Ovary (tissue), 3 donors: ENCODE measurements at regions not wholly inside any gene's neighbourhood (a gene's known extent, or its start where the extent isn't known, plus 50 kb on each side); places are given as distances from the start of the nearest gene placed in this dataset.

Experiments used
- POLR2A ChIP-seq: fragments of 450-650 bp; IDR thresholded peaks from one replicate; pipeline ENCODE4 v1.6.1; 2017; ENCODE audit warnings: antibody characterized with exemption, mild to moderate bottlenecking, moderate library complexity
- TF ChIP-seq, protein P1 (sequence below), 3 donors: fragments of 450-650 bp in 2 of 3; fragments of 200-600 bp in 1 of 3; IDR thresholded peaks; one replicate each; pipeline versions ENCODE4 v1.5.1 to v1.8.0; 2016 to 2022; ENCODE audit warnings: antibody characterized with exemption in 3 of 3, mild to moderate bottlenecking in 1 of 3
- donor health status: DM: no; HTN: no; CAD: no.

DNA sequence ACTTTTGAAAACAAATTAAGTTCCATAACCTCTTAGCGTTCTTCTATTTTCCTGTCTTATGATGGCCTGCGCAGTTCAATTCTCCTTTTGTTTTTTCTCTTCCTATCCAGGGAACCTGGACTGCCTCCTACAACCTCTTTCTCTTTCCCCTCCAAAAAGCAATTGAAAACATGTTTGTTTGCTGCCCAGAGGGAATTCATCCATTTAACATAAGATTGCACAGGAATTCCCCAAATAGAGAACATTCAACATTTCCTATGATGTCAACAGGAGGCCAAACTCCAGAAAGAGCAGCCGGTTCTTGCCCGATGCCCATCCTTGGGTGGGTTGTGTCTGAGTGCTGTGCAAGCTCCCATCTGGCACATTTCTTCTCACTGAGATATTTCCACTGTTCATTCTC, 94.2 kb upstream of the NRP1 start:
- TF ChIP-seq, protein P1, sequence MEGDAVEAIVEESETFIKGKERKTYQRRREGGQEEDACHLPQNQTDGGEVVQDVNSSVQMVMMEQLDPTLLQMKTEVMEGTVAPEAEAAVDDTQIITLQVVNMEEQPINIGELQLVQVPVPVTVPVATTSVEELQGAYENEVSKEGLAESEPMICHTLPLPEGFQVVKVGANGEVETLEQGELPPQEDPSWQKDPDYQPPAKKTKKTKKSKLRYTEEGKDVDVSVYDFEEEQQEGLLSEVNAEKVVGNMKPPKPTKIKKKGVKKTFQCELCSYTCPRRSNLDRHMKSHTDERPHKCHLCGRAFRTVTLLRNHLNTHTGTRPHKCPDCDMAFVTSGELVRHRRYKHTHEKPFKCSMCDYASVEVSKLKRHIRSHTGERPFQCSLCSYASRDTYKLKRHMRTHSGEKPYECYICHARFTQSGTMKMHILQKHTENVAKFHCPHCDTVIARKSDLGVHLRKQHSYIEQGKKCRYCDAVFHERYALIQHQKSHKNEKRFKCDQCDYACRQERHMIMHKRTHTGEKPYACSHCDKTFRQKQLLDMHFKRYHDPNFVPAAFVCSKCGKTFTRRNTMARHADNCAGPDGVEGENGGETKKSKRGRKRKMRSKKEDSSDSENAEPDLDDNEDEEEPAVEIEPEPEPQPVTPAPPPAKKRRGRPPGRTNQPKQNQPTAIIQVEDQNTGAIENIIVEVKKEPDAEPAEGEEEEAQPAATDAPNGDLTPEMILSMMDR (IDR thresholded peaks at IDR 0.05): no peak
- no peak for TF ChIP-seq POLR2A
